HG03095 (cell line): ENCODE measurements at regions not wholly inside any gene's neighbourhood (a gene's known extent, or its start where the extent isn't known, plus 50 kb on each side); places are given as distances from the start of the nearest gene placed in this dataset.

Experiments
- ATAC-seq: cut with Tn5 transposase; IDR thresholded peaks from one replicate; pipeline ENCODE4 v1.9.1; 2021; ENCODE audit warnings: moderate library complexity; ENCODE audit not compliant: unreplicated experiment

DNA sequence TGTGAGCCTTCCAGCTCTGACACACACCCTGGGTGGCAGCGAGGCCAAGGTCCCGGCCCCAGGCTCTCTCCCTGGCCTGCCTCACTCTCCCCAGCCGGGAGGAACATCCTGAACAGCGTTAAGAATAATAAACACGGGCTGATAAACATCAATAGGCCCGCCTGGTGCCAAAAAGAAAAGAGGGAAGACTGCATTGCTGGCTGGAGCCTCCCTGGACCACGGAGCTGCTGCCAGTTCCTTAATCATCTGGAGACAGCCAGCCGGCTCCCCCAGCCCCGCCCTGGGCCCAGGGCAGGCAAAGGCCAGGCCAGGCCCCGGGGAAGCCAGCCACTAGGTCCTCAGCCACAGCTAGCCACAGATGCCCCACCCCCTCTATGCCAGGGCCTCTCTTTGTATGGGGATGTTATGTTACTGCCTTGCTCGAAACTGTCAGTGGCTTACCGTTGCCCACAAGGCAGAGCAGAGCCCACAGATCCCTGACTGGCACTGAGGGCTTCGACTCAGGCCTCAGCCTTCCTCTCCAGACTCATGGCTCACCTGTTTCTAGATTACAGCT is 293.7 kb downstream of the DYSF start:
- ATAC-seq: no peak

- ATAC-seq: no peak
These were observed 291.4 kb downstream of the DYSF start for GRCh38 chr2:71744781-71745180.

- no peak for ATAC-seq
These were observed 290.8 kb downstream of the DYSF start for GRCh38 chr2:71743995-71744675.

DNA sequence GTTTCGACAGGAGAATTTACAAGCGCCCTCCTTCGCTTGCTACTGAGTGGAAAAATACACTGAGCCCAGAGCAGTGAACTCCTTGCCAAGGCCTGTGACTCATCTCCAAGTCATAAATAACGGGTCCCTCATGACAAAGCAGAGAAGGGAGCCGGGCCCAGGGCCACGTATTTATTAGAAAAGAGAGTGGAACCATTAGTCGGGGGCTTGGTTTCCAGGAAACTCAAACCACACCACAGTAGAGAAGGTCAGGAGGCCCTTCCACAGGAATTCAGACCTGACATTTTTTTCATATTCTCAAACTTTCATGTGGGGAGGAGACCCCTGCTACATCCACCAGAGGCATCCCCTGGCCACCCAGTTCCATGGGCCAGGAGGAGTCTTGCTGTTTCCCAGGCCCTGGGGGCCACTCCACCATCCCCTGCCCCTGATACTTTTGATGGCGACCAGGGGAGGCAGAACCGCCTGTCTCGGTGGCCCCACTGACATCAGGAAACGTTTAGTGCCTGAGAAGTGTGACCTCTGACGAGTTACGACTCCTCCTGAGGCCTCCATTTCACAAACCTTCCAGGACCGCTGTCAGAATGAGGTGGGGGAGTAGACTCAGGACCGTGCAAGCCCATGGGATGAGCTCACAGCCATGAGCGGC is 289.7 kb downstream of the DYSF start:
- ATAC-seq: no peak

- ATAC-seq: no peak
These were observed 283.6 kb downstream of the DYSF start for GRCh38 chr2:71736986-71737385.

DNA sequence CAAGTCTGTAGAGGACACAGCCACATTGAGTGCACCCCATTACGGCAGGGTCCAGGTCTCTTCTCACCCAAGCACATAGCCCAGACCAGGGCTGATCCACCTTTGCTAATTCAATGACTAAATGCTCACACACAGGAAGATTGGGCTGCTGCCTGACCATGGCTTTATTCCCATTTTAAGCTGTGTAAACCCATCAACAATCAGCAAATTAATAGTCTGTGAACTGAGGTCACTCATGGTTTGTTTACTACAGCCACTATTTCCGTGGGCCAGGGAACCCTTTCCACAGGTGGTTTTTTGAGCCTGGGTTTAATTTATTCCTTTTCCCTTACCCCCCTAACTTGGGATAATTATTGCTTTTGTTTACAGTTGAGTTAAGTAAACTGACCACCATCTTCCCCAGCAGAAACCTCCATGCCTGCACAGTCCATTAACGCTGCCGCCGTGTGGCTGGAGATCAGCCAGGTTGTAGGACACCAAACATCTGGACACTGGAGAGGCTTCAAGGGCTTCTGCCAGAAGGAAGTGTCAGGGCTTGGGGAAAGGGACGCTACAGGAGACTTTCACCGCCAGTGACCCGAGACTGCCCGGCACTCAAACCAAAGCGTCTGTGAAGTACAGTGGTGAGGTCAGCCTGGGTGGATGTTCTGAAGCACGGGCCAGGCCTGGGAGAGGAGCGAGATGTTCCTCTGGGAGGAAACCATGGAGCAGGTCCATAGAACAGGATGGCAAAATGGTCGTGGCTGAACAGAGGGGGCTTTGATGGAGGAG is 282.9 kb downstream of the DYSF start:
- ATAC-seq: no peak
